ENCODE measurements at regions not wholly inside any gene's neighbourhood (a gene's known extent, or its start where the extent isn't known, plus 50 kb on each side); places are given as distances from the start of the nearest gene placed in this dataset.

DNA sequence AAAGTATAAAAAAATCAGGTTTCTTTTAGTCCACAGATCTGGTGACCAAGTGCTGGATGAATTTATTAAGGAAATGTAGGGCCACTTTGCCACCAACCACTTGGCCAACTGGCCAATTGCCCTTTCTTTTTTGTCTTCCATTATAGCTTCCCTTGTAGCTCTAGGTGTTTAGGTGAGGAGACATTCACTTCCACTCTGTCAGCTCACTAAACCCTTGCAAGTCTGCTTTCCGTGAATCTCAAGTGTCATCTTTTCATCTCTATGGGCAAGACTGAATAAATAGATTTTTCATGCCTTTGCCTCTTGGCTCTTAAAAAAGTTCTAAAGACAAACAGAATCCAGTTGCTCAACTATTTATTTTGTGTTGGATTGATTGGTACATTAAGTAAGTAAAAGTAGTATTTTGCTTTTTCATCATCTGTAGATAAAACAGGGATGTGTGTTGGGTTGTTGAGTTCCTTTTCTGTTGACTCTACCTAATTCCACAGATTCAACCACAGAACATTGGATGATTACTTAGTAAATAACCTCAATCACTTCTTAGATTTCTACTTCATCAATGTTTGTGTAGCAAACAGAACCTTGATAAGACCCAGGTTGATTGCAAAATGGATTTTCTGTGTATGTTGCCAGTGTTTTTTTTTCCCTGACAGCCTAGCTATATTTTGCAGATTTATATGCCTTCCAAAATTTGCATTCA is 68.1 kb upstream of the GRXCR1 start:
- no peaks in the 10 kb centered on the region for H3K36me3 ChIP-seq
- TF ChIP-seq, protein P1, sequence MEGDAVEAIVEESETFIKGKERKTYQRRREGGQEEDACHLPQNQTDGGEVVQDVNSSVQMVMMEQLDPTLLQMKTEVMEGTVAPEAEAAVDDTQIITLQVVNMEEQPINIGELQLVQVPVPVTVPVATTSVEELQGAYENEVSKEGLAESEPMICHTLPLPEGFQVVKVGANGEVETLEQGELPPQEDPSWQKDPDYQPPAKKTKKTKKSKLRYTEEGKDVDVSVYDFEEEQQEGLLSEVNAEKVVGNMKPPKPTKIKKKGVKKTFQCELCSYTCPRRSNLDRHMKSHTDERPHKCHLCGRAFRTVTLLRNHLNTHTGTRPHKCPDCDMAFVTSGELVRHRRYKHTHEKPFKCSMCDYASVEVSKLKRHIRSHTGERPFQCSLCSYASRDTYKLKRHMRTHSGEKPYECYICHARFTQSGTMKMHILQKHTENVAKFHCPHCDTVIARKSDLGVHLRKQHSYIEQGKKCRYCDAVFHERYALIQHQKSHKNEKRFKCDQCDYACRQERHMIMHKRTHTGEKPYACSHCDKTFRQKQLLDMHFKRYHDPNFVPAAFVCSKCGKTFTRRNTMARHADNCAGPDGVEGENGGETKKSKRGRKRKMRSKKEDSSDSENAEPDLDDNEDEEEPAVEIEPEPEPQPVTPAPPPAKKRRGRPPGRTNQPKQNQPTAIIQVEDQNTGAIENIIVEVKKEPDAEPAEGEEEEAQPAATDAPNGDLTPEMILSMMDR (IDR thresholded peaks at IDR 0.05) = no peak
- DNase-seq (no peak), ATAC-seq (peak; percentile 88 to 93)
- no peak overlapping the region for H3K27ac ChIP-seq
- H3K4me3 ChIP-seq = no peak overlapping the region
- H3K9me3 ChIP-seq = no peaks in the 10 kb centered on the region
- no peaks in the 10 kb centered on the region for H3K27me3 ChIP-seq (ENCODE audit: low read depth)
- peaks cover under 1% of the 10 kb centered on the region for H3K4me1 ChIP-seq
- intact Hi-C loops (cut with DNase I) = no loop called here

DNA sequence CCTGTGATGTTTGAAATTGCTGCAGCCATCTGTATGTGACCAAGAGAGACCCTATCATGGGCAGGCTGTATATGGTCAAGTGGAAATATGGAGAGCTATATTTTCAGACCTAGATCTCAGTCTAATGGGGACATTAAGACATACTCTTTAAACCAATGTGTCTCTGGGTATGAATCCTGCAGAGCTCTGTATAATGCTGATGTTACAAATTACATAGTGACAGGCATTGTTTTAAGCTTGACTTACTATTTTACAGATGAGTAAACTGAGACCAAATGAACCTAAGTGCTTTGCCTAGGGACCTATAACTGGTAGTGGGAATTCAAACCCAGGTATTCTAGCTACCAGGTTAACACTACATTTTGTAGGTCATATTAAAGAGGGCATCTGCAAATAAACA is 71.3 kb upstream of the GRXCR1 start:
- intact Hi-C loops (cut with DNase I) = no loop called here
- TF ChIP-seq, protein P1 (IDR thresholded peaks at IDR 0.05) = no peak
- H3K9me3 ChIP-seq = no peaks in the 10 kb centered on the region
- no peak overlapping the region for H3K4me3 ChIP-seq
- H3K36me3 ChIP-seq = no peaks in the 10 kb centered on the region
- ATAC-seq = no peak
- no peak overlapping the region for H3K27ac ChIP-seq
- no peak for DNase-seq
- peaks cover 14% of the 10 kb centered on the region for H3K4me1 ChIP-seq
- no peaks in the 10 kb centered on the region for H3K27me3 ChIP-seq (ENCODE audit: low read depth)

DNA sequence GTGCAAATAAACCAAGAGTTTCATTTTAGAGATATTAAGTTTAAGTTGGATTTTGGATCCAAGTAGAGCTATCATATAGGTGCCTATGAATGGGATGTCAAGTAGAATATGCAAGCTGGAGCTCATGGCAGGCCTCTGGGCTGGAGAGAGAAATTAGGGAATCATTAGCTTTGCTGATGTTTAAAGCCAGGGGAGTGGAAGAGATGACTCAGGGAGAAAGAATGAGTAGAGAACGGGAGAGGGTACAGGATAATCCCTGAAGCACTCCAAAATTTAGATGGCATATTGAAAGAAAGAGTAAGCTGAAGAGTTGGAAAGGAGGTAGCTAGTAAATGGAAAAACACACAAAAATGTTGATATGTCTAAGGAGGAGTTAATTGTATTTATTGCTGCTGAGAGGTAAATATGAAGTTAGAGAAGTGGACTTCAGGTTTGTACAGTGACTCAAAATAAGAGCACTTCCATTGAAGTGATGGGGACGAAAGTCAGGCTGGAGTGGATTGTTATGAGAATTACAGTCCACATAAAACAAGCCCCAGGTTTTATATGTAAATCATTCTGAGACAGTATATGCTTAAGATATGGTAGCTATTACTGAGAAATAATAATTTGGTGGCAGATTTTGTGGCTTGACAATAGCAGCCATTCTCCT is 72.5 kb upstream of the GRXCR1 start:
- no peak overlapping the region for H3K4me3 ChIP-seq
- peak; percentile 54 to 56 for ATAC-seq
- TF ChIP-seq, protein P1 (IDR thresholded peaks at IDR 0.05) = no peak

DNA sequence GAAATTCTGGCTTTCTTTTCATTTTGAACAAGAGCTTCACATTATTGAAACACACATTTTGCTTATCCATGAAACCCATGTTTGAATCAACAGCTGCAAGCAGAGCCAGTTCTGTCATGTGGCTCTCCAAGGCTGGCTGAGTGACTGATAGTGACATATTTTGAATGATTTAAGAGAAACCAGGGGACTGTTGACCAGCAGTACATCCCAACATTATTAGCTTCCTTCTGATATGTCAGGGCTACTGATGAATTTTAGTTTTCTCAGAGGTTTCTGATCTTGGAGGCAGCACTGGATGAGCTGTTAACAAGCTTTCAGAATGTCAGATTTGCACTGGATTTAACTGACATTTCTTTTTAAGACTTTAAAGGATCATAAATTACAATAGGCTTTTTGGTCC is 74.6 kb upstream of the GRXCR1 start:
- Histone ChIP-seq H3K4me3 (no peak overlapping the region), H3K27me3 (ENCODE audit: low read depth) (no peaks in the 10 kb centered on the region), H3K9me3 (no peaks in the 10 kb centered on the region), H3K36me3 (no peaks in the 10 kb centered on the region), H3K4me1 (peaks cover 14% of the 10 kb centered on the region), H3K27ac (no peak overlapping the region)
- no peak for DNase-seq
- intact Hi-C loops (cut with DNase I) = no loop called here
- no peak for ATAC-seq
- TF ChIP-seq, protein P1 (IDR thresholded peaks at IDR 0.05) = no peak

More for the DNA sequence above, 72.5 kb upstream of the GRXCR1 start:
- H3K9me3 ChIP-seq = no peaks in the 10 kb centered on the region
- H3K27ac ChIP-seq = no peak overlapping the region
- intact Hi-C loops (cut with DNase I) = no loop called here
- H3K27me3 ChIP-seq (ENCODE audit: low read depth) = no peaks in the 10 kb centered on the region
- no peaks in the 10 kb centered on the region for H3K36me3 ChIP-seq
- H3K4me1 ChIP-seq = peaks cover 14% of the 10 kb centered on the region
- DNase-seq = no peak

DNA sequence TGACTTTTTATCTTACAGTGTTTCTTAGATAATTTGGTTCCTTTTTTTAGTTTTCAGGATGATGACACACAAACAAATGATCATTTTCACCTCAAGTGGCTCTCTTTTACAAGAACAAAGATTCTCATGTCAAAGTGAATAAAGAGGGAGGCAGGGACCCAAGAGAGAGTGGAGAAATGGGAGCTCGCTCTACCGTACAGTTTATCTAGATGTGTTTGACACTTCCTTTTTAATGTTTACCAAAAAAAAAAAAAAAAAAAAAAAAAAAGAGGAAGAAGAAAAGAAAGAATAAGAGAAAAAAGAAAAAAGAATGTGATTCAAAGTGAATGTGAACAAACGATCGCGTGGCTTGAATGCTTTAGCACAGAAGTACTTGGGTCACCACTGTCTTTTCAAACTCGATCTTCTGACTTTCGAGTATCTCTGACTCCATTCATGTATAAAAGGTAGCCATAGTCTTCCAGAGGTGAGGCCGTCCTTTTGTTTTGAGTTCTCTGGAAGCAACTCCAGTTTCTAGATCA is 75.6 kb upstream of the GRXCR1 start:
- DNase-seq (no peak), ATAC-seq (no peak)
- peaks cover 14% of the 10 kb centered on the region for H3K4me1 ChIP-seq
- H3K9me3 ChIP-seq = no peaks in the 10 kb centered on the region
- H3K4me3 ChIP-seq = no peak overlapping the region
- TF ChIP-seq, protein P1 (IDR thresholded peaks at IDR 0.05) = no peak
- intact Hi-C loops (cut with DNase I) = no loop called here
- no peak overlapping the region for H3K27ac ChIP-seq
- no peaks in the 10 kb centered on the region for H3K36me3 ChIP-seq
- no peaks in the 10 kb centered on the region for H3K27me3 ChIP-seq (ENCODE audit: low read depth)
